Endothelial cell of umbilical vein (primary cell): ENCODE measurements at regions not wholly inside any gene's neighbourhood (a gene's known extent, or its start where the extent isn't known, plus 50 kb on each side); places are given as distances from the start of the nearest gene placed in this dataset.

ENCODE experiments used
- BruUV-seq: library from RNA; stranded (reverse); fragments of 400-500 nt; replicated peaks from 2 replicates; lab custom pipeline; 2021; lab: Mats Ljungman, UMichigan
- CTCF ChIA-PET: fragments of 300-600, 350-600 bp; sonication (Branson Sonifier 250); formaldehyde crosslinking; loops from one replicate; lab custom pipeline; 2021; ENCODE audit warnings: antibody characterized with exemption, inconsistent platforms; lab: Charles Lee
- POLR2A ChIA-PET: fragments of 300-600, 350-600 bp; sonication (Branson Sonifier 250); formaldehyde crosslinking; loops from one replicate; lab custom pipeline; 2021; ENCODE audit warnings: antibody characterized with exemption, inconsistent platforms; lab: Charles Lee
- DNase-seq: peaks from one replicate; pipeline ENCODE4 v3.0.0-alpha.2; 2011; ENCODE audit warnings: low read depth, low spot score
- FAIRE-seq: peaks from 2 replicates; lab custom pipeline; 2011; peaks lifted over from hg19 to GRCh38; lab: Jason Lieb, UNC
- H2AFZ ChIP-seq: 2 replicates; pipeline ENCODE4 v1.6.0; 2012; ENCODE audit warnings: low read depth, low read length, control low read depth, inconsistent platforms
- H3K27ac ChIP-seq: 2 replicates; pipeline ENCODE4 v1.5.1; 2011; ENCODE audit warnings: low read depth, mild to moderate bottlenecking, control low read depth, low read length, moderate library complexity; ENCODE audit not compliant: insufficient read depth
- H3K27me3 ChIP-seq, 2 experiments: 2 replicates each; pipeline versions ENCODE4 v1.6.0 to v1.6.1; 2011; ENCODE audit warnings: low read length in 2 of 2, mixed read lengths in 1 of 2; ENCODE audit not compliant: control insufficient read depth in 2 of 2, insufficient read depth in 2 of 2
- H3K36me3 ChIP-seq, 2 experiments: 2 replicates in 1 of 2; 3 replicates in 1 of 2; pipeline ENCODE4 v1.5.1; 2011; ENCODE audit warnings: low read length in 2 of 2, mild to moderate bottlenecking in 1 of 2, moderate library complexity in 1 of 2; ENCODE audit not compliant: control insufficient read depth in 2 of 2, insufficient read depth in 2 of 2; ENCODE audit errors: extremely low read depth in 1 of 2
- H3K4me1 ChIP-seq: 3 replicates; pipeline ENCODE4 v1.5.1; 2011; ENCODE audit warnings: mild to moderate bottlenecking, low read length; ENCODE audit not compliant: control insufficient read depth, insufficient read depth; ENCODE audit errors: extremely low read depth
- H3K4me2 ChIP-seq: 2 replicates; pipeline ENCODE4 v1.6.1; 2011; ENCODE audit warnings: low read length, control low read depth, mixed read lengths; ENCODE audit not compliant: insufficient read depth
- H3K4me3 ChIP-seq, 3 experiments: fragments of 200-600 bp in 1 of 3; sonication (generic), shearing (Covaris generic) in 1 of 3; replicated peaks in 1 of 3; 2 replicates each; pipeline ENCODE4 v1.5.1; 2011 to 2016; ENCODE audit warnings: control low read depth in 3 of 3, low read length in 3 of 3, mild to moderate bottlenecking in 2 of 3, inconsistent platforms in 1 of 3, low read depth in 1 of 3, moderate library complexity in 1 of 3; ENCODE audit not compliant: insufficient read depth in 1 of 3
- H3K79me2 ChIP-seq: 2 replicates; pipeline ENCODE4 v1.6.0; 2012; ENCODE audit warnings: low read length, inconsistent platforms; ENCODE audit not compliant: control insufficient read depth, insufficient read depth
- H3K9ac ChIP-seq: replicated peaks from 2 replicates; pipeline ENCODE3; 2011; ENCODE audit warnings: low read length, control low read depth; ENCODE audit not compliant: insufficient read depth; ENCODE audit errors: extremely low read depth
- H3K9me1 ChIP-seq: replicated peaks from 3 replicates; pipeline ENCODE4 v1.6.0; 2011; ENCODE audit warnings: mild to moderate bottlenecking, low read length; ENCODE audit not compliant: control insufficient read depth, insufficient read depth; ENCODE audit errors: extremely low read depth
- H3K9me3 ChIP-seq: replicated peaks from 2 replicates; pipeline ENCODE4 v1.5.1; 2012; ENCODE audit warnings: low read length, inconsistent platforms; ENCODE audit not compliant: control insufficient read depth, insufficient read depth
- H4K20me1 ChIP-seq: replicated peaks from 2 replicates; pipeline ENCODE3; 2011; ENCODE audit warnings: mild to moderate bottlenecking, low read length; ENCODE audit not compliant: control insufficient read depth, insufficient read depth; ENCODE audit errors: extremely low read depth
- EZH2 ChIP-seq: IDR thresholded peaks from 2 replicates; pipeline ENCODE4 v1.6.1; 2012; ENCODE audit warnings: borderline replicate concordance, low read depth, mild to moderate bottlenecking, moderate library complexity, low read length, inconsistent platforms; ENCODE audit not compliant: severe bottlenecking
- FOS ChIP-seq: IDR thresholded peaks from 2 replicates; pipeline ENCODE4 v1.6.1; 2011; ENCODE audit warnings: mild to moderate bottlenecking, low read length, moderate library complexity, borderline replicate concordance; ENCODE audit not compliant: insufficient read depth
- GATA2 ChIP-seq: IDR thresholded peaks from 2 replicates; pipeline ENCODE4 v1.7.0; 2011; ENCODE audit warnings: low read depth, mild to moderate bottlenecking, moderate library complexity, mixed read lengths, low read length; ENCODE audit not compliant: insufficient read length, insufficient read depth
- JUN ChIP-seq: IDR thresholded peaks from 2 replicates; pipeline ENCODE4 v1.6.1; 2011; ENCODE audit warnings: borderline replicate concordance, low read depth; ENCODE audit not compliant: insufficient read length, insufficient read depth
- MAX ChIP-seq: IDR thresholded peaks from 2 replicates; pipeline ENCODE4 v1.6.1; 2011; ENCODE audit not compliant: insufficient read depth, insufficient read length
- MYC ChIP-seq: IDR thresholded peaks from one replicate; pipeline ENCODE4 v1.6.1; 2011; ENCODE audit warnings: mild to moderate bottlenecking, low read depth, low read length
- POLR2A ChIP-seq: IDR thresholded peaks from 2 replicates; pipeline ENCODE4 v1.6.1; 2012; ENCODE audit warnings: low read depth, mild to moderate bottlenecking, control low read depth, low read length
- POLR2AphosphoS5 ChIP-seq: IDR thresholded peaks from 2 replicates; pipeline ENCODE4 v1.6.1; 2012; ENCODE audit warnings: low read depth, mild to moderate bottlenecking, control low read depth, low read length, moderate library complexity; ENCODE audit not compliant: insufficient read depth
- dilution Hi-C: fragments of 300-500 bp; cut with MboI; formaldehyde crosslinking; loops from one replicate; pipeline ENCODE4 v1.15.0; 2019; ENCODE audit warnings: low sequenced_read_pairs; ENCODE audit not compliant: extremely low pct_ligation_motif_present
- intact Hi-C: fragments of 100-400 bp; cut with micrococcal nuclease; formaldehyde crosslinking; loops from one replicate; pipeline ENCODE4 v1.10.0; 2022
- TF ChIP-seq, protein P1 (sequence below), 2 donors: IDR thresholded peaks; 1 replicate in 1 of 2; 2 replicates in 1 of 2; pipeline ENCODE4 v1.5.1; 2011; ENCODE audit warnings: low read length in 2 of 2, mild to moderate bottlenecking in 2 of 2, moderate library complexity in 2 of 2, control low read depth in 1 of 2, inconsistent platforms in 1 of 2, low read depth in 1 of 2; ENCODE audit not compliant: insufficient read depth in 1 of 2; ENCODE audit errors: extremely low read depth in 1 of 2

- no TSS peak for BruUV-seq
- Histone ChIP-seq H4K20me1 (no peaks in the 10 kb centered on the region), H3K4me1 (no peaks in the 10 kb centered on the region), H2AFZ (no peak overlapping the region), H3K9me1 (no peaks in the 10 kb centered on the region), H3K9ac (no peak overlapping the region), H3K79me2 (no peaks in the 10 kb centered on the region), H3K27me3 (no peaks in the 10 kb centered on the region), H3K27ac (no peak overlapping the region), H3K9me3 (no peaks in the 10 kb centered on the region), H3K4me2 (no peak overlapping the region), H3K36me3 (no peaks in the 10 kb centered on the region), H3K4me3 (no peak overlapping the region)
- intact Hi-C loops (no loop called here), dilution Hi-C loops (no loop called here)
- DNase-seq (no peak), FAIRE-seq (no peak)
- CTCF ChIA-PET, result no interaction called here
- POLR2A ChIA-PET, result no interaction called here
- TF ChIP-seq MYC, result no peak
- TF ChIP-seq GATA2, result no peak
- no peak for TF ChIP-seq EZH2
- no peak for TF ChIP-seq POLR2AphosphoS5
- no peak for TF ChIP-seq MAX
- no peak for TF ChIP-seq FOS
Observed at GRCh38 chr3:65149877-65150276, 462.1 kb upstream of the ADAMTS9 start.

- dilution Hi-C loops (no loop called here), intact Hi-C loops (no loop called here)
- Histone ChIP-seq H3K9me1 (no peaks in the 10 kb centered on the region), H3K9me3 (no peaks in the 10 kb centered on the region), H3K27me3 (no peaks in the 10 kb centered on the region), H3K4me1 (no peaks in the 10 kb centered on the region), H2AFZ (no peak overlapping the region), H3K9ac (no peak overlapping the region), H3K36me3 (no peaks in the 10 kb centered on the region), H4K20me1 (no peaks in the 10 kb centered on the region), H3K4me2 (no peak overlapping the region), H3K27ac (no peak overlapping the region), H3K4me3 (no peak overlapping the region), H3K79me2 (no peaks in the 10 kb centered on the region)
- ChIA-PET POLR2A (no interaction called here), CTCF (interaction anchor here (1.1 kb wide), 1 partner anchor 62 kb away, joined by 3 read pairs; no protein-coding TSS in a partner anchor)
- no TSS peak for BruUV-seq
- no peak for DNase-seq
- TF ChIP-seq MYC (no peak), EZH2 (no peak), POLR2AphosphoS5 (no peak), GATA2 (no peak), MAX (no peak), FOS (no peak), POLR2A (no peak), JUN (no peak)
- TF ChIP-seq, protein P1, sequence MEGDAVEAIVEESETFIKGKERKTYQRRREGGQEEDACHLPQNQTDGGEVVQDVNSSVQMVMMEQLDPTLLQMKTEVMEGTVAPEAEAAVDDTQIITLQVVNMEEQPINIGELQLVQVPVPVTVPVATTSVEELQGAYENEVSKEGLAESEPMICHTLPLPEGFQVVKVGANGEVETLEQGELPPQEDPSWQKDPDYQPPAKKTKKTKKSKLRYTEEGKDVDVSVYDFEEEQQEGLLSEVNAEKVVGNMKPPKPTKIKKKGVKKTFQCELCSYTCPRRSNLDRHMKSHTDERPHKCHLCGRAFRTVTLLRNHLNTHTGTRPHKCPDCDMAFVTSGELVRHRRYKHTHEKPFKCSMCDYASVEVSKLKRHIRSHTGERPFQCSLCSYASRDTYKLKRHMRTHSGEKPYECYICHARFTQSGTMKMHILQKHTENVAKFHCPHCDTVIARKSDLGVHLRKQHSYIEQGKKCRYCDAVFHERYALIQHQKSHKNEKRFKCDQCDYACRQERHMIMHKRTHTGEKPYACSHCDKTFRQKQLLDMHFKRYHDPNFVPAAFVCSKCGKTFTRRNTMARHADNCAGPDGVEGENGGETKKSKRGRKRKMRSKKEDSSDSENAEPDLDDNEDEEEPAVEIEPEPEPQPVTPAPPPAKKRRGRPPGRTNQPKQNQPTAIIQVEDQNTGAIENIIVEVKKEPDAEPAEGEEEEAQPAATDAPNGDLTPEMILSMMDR (IDR thresholded peaks at IDR 0.05; ENCODE audit: extremely low read depth in 1 of 2, insufficient read depth in 1 of 2, low read depth in 1 of 2, low read length in 2 of 2), result no peak
- FAIRE-seq, result no peak
Observed at GRCh38 chr3:65148687-65149086, 460.9 kb upstream of the ADAMTS9 start.
